ENCODE measurements at regions not wholly inside any gene's neighbourhood (a gene's known extent, or its start where the extent isn't known, plus 50 kb on each side); places are given as distances from the start of the nearest gene placed in this dataset.

- no peak for DNase-seq
These were observed 308.8 kb downstream of the MAP2K6 start for GRCh38 chr17:69723316-69723715.

- no peak for DNase-seq
These were observed 309.2 kb downstream of the MAP2K6 start for GRCh38 chr17:69723741-69724140.

DNA sequence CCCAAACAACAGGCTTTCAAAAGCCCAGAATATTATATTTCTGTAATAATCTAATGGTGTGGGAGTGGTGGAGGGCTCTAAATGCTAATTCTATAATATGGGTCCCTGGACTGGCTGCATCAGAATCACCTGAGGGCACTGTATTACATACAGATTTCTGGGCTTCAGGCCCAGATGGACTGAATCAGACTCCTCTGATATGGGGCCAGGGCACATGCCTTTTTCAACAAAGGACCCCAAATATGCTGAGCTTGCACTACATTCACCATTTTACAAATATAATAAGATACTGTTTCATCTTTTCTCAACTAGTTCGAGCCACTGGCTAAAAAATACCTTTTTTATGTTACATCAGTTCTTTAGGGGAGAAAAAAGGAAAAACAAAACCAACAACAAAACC is 309.7 kb downstream of the MAP2K6 start:
- no peak for DNase-seq

- DNase-seq = no peak
These were observed 310.6 kb downstream of the MAP2K6 start for GRCh38 chr17:69725146-69725545.

DNA sequence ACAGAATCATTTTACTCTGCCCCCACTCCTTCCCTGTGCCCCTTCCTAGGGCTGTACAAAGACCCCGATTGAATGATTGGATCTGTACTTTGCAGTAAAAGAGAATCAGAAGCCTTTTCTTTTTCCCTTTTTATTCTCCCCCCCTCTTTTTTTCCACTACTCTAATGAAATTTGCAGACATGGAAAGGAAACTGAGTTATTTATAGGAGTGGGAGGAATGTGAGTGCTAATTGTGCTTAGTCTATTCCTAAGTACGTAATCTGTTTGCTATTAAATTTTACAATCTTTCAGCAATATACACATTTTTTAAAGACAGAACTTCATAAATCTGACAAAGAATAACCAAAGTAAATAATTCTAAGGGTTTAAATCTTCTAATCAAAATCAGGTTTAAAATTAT is 314.3 kb downstream of the MAP2K6 start:
- DNase-seq = no peak

- no peak for DNase-seq
These were observed 315.4 kb downstream of the MAP2K6 start for GRCh38 chr17:69729944-69730343.

DNA sequence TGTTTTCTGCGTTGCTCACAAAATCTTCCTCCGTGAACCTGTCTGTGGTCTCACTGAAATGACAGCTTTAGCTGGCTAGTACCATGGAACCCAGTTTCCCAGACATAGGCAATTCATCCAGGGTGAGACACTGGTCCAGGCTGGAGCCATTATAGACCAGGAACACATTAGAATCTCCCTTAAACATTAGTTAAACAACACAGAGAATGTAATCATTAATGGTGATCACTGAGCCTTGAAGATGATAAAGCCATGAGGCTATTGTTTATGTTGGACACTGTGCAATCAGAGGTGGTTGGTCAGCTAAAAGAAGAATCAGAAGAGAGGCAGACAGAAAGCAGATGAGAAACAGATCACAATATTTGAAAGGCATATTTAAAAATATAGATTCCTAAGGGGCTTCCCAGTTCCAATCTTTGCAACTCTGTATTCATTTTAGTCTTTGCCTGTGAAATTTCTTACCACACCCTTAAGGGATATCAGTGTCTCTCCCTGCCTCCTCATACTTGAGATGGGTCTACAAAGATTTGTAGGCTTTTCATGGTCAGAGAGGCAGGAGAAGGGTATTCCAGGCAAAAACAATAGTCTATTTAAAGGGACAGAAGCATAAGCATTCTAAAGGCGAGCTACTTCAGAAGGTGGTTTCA is 317.9 kb downstream of the MAP2K6 start:
- no peak for DNase-seq

DNA sequence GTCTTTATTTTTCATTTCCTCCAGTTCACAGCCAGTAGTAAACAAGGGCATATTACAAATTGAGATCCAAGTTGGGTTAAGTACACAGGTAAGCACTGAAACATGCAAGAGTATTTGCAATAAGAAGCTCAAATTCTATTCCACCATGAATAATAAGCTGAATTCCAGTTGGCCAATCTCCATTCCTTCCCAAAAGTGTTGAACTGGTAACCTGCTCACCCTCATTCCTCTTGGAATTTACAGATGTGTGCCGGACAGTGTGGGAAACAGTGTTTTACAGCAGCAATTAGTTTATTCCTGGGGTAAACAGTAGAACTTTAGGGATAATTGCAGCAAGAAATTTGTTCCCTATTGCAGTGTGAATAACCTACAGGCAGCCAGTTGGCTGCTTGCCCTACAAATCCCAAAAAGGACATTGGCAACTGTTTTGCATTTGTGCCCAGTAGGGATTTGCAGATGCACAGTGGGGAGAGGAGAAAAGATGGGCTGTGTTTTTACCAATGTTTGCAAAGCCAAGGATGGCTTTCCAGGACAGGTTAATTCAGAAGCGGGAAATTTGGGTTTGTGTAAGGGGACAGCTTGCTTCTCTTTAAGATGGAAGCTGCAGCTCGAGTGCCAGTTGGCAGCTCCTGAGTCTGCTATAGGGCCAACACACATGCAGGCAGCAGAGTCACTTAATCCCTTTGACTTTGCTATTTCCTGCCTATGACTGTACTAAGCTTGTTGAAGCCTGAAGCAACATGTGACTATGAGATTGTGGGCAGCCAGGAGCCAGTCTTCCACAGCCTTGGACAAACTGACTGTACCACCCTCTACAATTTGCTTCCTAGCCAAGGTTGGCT is 318.9 kb downstream of the MAP2K6 start:
- no peak for DNase-seq

DNA sequence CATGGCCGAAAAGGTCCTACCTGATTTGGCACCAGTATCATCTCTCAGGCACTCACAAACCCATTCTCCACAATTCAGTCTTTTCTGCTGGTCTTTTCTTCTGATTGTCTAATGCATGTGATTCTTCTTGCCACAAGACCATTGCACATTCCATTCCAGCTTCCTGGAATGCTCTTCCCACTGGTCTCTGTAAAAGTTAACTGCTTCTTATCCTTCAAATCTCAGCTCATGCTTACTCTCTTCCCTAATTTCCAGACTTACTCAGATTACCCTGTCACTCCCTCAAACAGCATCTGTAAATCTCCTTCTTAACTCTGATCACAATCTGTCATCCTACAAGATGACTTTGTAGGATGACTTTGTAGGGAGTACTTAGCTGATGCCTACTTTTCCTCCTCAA is 320.2 kb downstream of the MAP2K6 start:
- no peak for DNase-seq

- DNase-seq = no peak
These were observed 320.8 kb downstream of the MAP2K6 start for GRCh38 chr17:69735285-69735684.

- no peak for DNase-seq
These were observed 328.6 kb downstream of the MAP2K6 start for GRCh38 chr17:69743091-69743490.

DNA sequence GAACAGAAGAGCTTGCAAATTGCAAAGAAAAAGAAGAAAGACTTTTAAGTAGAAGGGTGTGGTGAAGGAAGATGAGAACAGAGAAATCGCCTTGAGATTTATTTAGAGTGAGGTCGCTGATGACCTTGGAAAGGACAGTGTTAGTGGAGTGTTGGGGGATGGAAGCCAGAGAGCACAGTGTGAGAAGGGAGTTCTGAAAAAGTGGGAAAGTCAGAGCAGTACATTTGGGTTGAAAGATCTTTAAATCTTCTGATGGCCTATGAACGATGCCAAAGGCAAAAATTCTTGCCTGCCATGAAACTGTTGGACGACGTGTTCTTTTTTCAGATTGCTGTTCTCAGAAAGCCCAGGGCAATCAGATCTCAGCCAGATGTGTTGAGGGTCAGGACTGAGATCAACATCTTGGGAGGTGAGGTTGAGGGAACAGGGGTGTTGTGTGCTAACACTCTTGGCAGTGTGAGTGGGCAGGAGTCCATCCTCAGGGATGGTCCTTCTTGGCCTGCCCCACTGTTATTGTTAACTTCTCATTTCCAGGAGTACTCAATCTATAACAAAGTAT is 330.1 kb downstream of the MAP2K6 start:
- no peak for DNase-seq

DNA sequence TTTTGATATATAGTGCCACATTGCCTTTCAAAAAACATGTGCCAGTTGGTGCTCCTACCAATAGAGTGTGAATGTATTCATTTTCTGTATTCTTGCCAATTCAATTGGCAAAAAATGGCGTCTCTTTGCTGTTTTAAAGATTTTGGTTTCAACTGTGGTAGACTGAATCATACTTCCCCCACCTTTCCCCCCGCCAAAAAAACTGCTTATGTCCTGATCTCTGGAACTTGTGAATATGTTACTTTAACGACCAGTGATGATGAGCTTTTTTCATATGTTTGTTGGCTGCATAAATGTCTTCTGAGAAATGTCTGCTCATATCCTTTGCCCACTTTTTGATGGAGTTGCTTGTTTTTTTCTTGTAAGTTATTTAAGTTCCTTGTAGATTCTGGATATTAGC is 325.1 kb upstream of the KCNJ16 start:
- no peak for DNase-seq

- no peak for DNase-seq
These were observed 317.2 kb upstream of the KCNJ16 start for GRCh38 chr17:69757688-69758430.

DNA sequence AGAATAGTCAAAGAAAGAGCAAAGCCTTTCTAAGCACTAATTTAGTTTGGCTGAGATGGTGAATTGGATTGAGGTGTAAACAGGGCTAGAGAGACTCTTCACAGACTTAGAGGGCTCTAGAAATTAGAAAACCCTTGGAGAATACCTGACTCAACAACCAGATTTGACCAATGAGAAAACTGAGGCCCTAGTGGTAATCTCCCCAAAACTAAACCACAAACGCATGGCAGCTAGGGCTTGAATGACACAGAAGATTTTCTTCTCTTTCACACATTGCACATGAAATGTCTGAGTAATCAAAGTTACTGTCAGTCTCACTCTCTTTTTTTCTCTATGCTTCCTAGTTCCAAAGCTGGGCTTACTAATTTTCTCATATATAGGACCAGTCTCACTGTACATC is 314.5 kb upstream of the KCNJ16 start:
- DNase-seq = peak; percentile 1

GRCh38 chr17:69761011-69761410 is 314.0 kb upstream of the KCNJ16 start:
- DNase-seq = no peak

DNA sequence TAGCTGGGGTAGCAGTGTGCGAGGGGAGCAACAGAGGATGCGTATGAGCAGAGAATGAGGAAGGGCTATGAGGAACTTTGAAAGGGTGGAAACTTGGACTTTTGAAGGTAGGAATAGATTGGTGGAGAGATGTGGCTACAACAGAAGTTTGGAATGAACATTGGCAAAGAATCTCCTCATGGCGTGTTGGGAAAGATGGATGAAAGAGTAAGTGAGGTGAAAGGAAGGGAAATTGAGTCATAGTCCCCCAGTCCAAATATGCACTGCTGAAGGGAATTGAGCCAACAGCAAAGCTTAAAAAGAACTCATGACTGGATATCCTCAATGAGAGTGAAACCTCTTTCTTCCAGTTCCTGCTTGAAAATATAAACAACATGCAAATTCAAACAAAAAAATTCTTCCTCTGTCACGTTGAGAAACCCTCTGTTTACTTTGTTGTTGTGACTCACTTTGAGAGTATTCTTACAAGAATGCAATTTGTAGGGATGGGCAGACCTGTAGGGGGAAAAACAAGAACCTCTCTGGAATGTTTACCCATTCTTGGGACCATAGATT is 313.2 kb upstream of the KCNJ16 start:
- DNase-seq = no peak

- no peak for DNase-seq
These were observed 312.7 kb upstream of the KCNJ16 start for GRCh38 chr17:69762359-69762758.

GRCh38 chr17:69762766-69763165 is 312.3 kb upstream of the KCNJ16 start:
- no peak for DNase-seq

- DNase-seq = no peak
These were observed 311.5 kb upstream of the KCNJ16 start for GRCh38 chr17:69763503-69763902.

- DNase-seq = no peak
These were observed 310.9 kb upstream of the KCNJ16 start for GRCh38 chr17:69764146-69764545.

DNA sequence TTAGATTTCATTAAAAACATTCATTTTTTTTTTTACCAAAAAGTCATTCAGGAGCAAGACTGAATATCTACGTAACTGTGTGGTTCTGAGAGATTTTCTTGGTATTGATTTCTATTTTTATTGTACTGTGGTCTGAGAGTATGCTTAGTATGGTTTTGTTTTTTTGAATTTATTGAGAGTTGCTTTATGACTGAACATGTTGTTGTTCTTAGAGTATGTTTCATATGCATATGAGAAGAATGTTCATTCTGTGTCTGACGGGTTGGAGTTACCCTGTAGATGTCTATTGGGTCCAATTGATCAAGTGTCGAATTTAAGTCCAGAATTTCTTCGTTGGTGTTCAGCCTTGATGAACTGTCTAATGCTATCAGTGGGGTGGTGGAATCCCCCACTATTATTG is 306.0 kb upstream of the KCNJ16 start:
- no peak for DNase-seq

DNA sequence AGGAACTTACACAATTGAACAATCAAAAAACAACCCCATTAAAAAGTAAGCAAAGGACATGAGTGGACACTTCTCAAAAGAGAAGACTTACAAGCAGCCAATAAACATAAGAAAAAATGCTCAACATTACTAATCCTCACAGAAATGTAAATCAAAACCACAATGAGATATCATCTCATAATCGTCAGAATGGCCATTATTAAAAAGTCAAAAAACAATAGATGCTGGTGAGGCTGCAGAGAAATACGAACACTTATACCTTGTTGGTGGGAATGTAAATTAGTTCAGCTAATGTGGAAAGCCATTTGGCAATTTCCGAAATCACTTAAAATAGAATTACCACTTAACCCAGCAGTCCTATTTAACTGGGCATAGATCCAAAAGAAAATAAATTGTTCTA is 301.9 kb upstream of the KCNJ16 start:
- no peak for DNase-seq

Measured in activated CD4-positive, alpha-beta T cell treated with anti-CD3 and anti-CD28 coated beads, Interleukin-2, amount 50 U/mL, for 16 hours (primary cell).